MM.1S (cell line): ENCODE measurements at regions not wholly inside any gene's neighbourhood (a gene's known extent, or its start where the extent isn't known, plus 50 kb on each side); places are given as distances from the start of the nearest gene placed in this dataset.

ENCODE experiments used
- EZH2phosphoT487 ChIP-seq: fragments of 300-600 bp; sonication (generic); IDR thresholded peaks from 2 replicates; pipeline ENCODE4 v1.6.1; 2018; ENCODE audit warnings: antibody characterized with exemption, low read length
- TF ChIP-seq, protein P1 (sequence below): fragments of 300-600 bp; sonication (generic); IDR thresholded peaks from 2 replicates; pipeline ENCODE4 v1.5.1; 2016; ENCODE audit warnings: antibody characterized with exemption, low read length, mixed read lengths

DNA sequence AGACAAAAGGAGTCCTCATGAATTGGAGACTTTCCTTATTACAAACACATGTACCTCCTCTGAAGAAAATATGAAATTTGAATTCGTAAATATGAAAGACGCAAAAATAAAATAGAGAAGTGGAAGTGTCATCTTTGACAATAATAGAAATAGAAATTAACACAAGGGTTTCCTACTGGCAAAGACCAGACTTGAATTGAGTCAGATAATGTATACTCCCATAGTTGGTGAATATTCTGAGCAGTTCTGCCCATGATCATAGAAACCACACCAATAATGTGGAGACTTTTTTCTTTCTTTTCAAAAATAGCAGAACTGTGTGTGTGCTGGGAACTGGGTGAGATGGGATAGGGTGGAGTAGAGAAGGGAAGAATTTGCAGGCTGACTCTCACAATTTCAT lies 277.7 kb upstream of the TET2 start:
- TF ChIP-seq, protein P1, sequence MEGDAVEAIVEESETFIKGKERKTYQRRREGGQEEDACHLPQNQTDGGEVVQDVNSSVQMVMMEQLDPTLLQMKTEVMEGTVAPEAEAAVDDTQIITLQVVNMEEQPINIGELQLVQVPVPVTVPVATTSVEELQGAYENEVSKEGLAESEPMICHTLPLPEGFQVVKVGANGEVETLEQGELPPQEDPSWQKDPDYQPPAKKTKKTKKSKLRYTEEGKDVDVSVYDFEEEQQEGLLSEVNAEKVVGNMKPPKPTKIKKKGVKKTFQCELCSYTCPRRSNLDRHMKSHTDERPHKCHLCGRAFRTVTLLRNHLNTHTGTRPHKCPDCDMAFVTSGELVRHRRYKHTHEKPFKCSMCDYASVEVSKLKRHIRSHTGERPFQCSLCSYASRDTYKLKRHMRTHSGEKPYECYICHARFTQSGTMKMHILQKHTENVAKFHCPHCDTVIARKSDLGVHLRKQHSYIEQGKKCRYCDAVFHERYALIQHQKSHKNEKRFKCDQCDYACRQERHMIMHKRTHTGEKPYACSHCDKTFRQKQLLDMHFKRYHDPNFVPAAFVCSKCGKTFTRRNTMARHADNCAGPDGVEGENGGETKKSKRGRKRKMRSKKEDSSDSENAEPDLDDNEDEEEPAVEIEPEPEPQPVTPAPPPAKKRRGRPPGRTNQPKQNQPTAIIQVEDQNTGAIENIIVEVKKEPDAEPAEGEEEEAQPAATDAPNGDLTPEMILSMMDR = no peak
- no peak for TF ChIP-seq EZH2phosphoT487
